Astrocyte of the spinal cord (primary cell): ENCODE measurements at regions not wholly inside any gene's neighbourhood (a gene's known extent, or its start where the extent isn't known, plus 50 kb on each side); places are given as distances from the start of the nearest gene placed in this dataset.
A peak's percentile ranks its signal among the peaks of the same experiment; 100 is the strongest.
"Not testable (repeated sequence)": the region's sequence is repeated elsewhere in the genome, so short reads cannot be mapped to it uniquely, and the experiment has no call there.

Source experiments
- DNase-seq: peaks from one replicate; pipeline ENCODE4 v3.0.0; 2011; ENCODE audit warnings: low read depth, low spot score
- H3K4me3 ChIP-seq: 2 replicates; pipeline ENCODE4 v1.5.1; 2011; ENCODE audit warnings: low read depth, mild to moderate bottlenecking, low read length, moderate library complexity
- in situ Hi-C: cut with HindIII; loops from 2 replicates; pipeline ENCODE4 v1.10.0; 2017; ENCODE audit warnings: low sequenced_read_pairs
- TF ChIP-seq, protein P1 (sequence below): IDR thresholded peaks from 2 replicates; pipeline ENCODE4 v1.5.1; 2012; ENCODE audit warnings: low read depth, mild to moderate bottlenecking, low read length, inconsistent platforms

DNA sequence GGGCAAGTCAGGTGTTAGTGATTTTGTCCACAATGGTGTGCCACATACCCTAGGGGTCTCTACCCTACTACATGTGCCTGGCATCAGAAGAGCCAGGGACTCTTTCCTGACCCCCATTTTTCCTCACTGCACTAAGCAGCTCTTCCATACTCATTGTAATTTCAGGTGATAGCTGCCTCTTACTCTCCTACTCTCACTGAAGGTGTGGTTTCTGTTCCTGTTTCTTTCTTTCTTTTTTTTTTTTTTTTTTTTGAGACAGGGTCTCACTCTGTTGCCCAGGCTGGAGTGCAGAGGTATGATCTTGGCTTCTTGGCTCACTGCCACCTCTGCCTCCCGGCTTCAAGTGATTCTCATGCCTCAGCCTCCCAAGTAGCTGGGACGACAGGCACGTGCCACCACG, 164.9 kb upstream of the USP9X start:
- in situ Hi-C loops: no loop called here
- TF ChIP-seq, protein P1, sequence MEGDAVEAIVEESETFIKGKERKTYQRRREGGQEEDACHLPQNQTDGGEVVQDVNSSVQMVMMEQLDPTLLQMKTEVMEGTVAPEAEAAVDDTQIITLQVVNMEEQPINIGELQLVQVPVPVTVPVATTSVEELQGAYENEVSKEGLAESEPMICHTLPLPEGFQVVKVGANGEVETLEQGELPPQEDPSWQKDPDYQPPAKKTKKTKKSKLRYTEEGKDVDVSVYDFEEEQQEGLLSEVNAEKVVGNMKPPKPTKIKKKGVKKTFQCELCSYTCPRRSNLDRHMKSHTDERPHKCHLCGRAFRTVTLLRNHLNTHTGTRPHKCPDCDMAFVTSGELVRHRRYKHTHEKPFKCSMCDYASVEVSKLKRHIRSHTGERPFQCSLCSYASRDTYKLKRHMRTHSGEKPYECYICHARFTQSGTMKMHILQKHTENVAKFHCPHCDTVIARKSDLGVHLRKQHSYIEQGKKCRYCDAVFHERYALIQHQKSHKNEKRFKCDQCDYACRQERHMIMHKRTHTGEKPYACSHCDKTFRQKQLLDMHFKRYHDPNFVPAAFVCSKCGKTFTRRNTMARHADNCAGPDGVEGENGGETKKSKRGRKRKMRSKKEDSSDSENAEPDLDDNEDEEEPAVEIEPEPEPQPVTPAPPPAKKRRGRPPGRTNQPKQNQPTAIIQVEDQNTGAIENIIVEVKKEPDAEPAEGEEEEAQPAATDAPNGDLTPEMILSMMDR: no peak
- DNase-seq: no peak
- H3K4me3 ChIP-seq: no peak overlapping the region

DNA sequence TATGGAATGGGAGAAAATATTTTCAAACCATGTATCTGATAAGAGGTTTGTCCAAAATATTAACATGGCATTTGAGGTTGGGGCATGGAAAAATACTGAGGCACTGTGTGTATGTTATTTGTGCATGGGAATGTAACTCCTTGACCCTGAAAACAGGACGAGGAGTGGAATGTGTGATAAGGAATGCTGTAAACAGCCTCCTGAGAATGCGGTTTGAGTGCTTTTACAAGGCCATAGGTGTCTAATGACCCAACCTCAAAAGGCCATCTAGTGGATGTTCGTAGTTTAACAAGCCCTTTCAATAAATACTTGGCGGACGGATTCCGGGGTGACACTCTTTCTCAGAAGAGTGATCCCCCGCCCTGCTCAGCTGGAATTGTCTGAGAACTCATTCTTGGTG, 162.9 kb upstream of the USP9X start:
- H3K4me3 ChIP-seq: no peak overlapping the region
- TF ChIP-seq, protein P1: peak; percentile 39
- DNase-seq: peak; percentile 60
- in situ Hi-C loops: no loop called here

DNA sequence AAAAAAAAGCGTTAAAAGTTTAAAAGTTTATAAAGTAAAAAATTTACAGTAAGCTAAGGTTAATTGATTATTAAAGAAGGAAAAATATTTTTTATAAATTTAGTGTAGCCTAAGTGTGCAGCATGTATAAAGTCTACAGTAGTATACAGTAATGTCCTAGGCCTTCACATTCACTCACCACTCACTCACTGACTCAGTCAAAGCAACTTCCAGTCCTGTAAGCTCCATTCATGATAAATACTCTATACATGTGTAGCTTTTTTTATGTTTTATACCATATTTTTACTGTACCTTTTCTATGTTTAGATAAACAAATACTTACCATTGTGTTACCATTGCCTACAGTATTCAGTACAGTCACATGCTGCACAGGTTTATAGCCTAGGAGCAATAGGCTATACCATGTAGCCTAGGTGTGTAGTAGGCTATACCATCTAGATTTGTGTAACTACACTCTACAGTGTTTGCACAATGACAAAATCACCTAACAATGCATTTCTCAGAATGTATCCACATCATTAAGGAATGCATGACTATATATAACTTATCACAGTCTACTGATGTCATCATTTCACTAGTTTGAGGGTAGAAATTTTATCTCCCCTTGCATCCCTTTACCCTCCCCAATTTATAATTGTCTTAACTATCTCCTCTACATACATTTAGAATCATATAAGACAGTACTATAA, 158.4 kb upstream of the USP9X start:
- DNase-seq: peak; percentile 37
- in situ Hi-C loops, H3K4me3 ChIP-seq: not testable (repeated sequence)

DNA sequence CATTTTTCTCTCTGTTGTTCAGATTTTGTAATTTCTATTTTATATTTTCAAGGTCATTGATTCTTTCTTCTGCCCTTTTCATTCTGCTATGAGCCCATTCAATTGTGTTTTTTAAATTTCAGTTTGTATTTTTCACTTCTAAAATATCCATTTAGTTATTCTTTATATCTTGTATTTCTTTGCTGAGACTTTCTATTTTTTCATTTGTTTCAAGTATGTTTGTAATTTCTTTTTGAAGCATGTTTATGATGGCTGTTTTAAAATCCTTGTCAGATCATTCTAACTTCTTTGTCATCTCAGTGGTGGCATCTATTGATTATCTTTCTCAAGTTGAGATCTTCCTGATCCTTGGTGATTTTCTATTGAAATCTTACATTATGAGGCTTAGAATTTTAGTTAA, 157.2 kb upstream of the USP9X start:
- in situ Hi-C loops: no loop called here
- TF ChIP-seq, protein P1: no peak
- no peak overlapping the region for H3K4me3 ChIP-seq
- DNase-seq: no peak

DNA sequence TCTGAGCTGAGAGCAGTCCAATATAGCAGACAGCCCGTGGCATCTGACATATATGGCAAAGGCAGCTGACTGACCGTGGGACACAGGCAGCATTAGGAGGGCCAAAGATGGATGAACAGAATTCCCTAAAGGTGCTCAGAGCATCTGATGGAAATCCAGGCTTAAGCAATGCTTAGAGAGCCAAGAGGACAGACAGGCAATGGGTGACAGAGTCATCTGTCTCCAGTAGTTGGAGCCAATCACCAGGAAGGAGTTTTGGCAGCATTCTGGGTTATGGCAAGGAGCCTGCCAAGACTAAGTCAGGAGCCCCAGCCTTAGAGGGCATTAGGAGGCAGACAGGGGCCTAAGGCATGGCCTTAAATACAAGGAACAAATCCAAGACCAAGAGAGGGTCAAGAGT, 153.3 kb upstream of the USP9X start:
- in situ Hi-C loops: no loop called here
- no peak overlapping the region for H3K4me3 ChIP-seq
- TF ChIP-seq, protein P1: no peak
- DNase-seq: no peak

DNA sequence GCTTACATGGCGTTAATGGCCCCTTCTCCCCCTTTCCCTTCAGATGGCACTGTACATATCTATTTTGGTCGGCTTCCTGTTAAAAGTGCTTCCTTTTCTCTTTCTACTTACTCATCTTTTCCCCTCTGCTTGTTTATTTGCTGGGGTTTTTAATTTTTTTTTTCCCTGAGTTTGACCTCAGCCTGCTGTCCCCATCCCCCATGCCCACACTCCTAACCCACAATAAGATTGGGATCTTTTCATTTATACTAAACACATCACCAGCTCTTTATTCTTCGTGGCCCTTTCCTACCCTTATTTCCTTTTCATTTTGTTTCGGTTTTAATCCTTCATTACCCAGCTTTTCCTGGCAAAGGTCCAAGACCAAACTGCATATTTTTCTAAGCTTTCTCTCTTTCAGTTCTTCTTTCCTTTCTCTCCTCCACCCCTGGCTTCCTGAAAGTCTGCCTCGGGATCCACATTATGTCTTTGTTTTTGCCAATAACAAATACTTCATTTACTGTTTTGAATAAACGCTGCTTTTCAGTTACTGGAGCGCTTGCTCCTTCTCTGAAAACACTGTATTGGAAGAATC, 152.0 kb upstream of the USP9X start:
- TF ChIP-seq, protein P1: no peak
- peak overlapping the region; percentile 0 for H3K4me3 ChIP-seq
- in situ Hi-C loops: no loop called here
- peak; percentile 61 for DNase-seq

DNA sequence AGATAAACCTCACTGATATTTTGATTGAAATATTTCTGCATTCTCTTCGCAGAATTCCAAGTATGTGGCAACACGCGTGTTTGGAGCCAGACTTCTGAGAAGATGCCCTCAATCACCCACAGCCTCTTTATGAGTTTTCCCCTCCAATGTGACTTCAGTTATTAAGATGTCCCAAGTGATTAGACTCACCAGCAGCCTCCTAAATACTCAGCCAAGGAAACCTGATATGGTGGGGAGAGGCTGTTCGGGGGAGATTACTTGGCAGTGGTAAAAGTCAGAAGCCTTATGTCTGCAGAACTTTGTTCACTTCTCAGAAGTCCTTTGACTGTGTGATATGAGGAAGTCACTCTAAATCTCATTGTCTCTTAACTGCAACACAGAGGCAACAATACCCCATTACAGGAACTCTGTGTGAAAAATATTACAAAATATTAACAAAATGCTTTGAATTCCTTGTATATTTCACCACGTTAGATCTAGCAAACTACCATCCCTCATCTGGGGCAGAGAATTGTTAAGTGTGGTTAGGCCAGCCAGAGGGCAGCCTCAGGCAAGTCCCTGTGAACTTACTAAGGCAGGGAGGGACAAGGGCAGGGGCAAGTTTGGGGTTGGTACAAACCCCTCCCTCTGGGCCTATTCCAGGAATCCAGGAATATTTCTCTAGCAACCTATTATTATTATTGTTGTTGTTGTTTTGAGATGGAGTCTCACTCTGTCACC, 151.4 kb upstream of the USP9X start:
- H3K4me3 ChIP-seq: peak overlapping the region; percentile 0
- in situ Hi-C loops: no loop called here
- TF ChIP-seq, protein P1: no peak
- no peak for DNase-seq
